Fibroblast of pulmonary artery (primary cell): ENCODE measurements at regions not wholly inside any gene's neighbourhood (a gene's known extent, or its start where the extent isn't known, plus 50 kb on each side); places are given as distances from the start of the nearest gene placed in this dataset.
"Not testable (repeated sequence)": the region's sequence is repeated elsewhere in the genome, so short reads cannot be mapped to it uniquely, and the experiment has no call there.

Experiments used
- DNase-seq: peaks from one replicate; pipeline ENCODE4 v3.0.0-alpha.2; 2010; ENCODE audit warnings: low read depth
- H3K4me3 ChIP-seq: replicated peaks from 2 replicates; pipeline ENCODE4 v1.5.1; 2011; ENCODE audit warnings: low read depth, mild to moderate bottlenecking, control low read depth, low read length, moderate library complexity
- TF ChIP-seq, protein P1 (sequence below): IDR thresholded peaks from 2 replicates; pipeline ENCODE4 v1.5.1; 2011; ENCODE audit warnings: mild to moderate bottlenecking, control low read depth, low read length, inconsistent platforms; ENCODE audit errors: missing control alignments

DNA sequence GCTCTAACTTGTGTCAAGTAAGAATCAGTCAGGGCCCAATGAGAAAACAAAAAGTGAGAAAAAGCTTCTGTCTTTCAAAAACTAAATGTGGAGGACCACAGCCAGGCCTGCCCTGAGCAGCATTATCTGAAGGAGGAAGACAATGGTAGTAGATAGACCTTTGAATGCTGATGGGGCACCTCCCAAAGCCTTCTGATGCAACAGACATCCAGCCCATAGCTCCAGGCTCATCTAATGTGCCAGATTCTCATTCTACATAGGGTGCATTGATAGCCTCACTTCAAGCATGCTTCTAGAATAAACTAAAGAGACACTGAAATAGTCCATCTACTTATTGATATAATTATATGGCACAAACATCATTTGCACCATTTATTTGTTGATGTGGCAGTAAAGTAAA lies 351.6 kb downstream of the HHIPL2 start:
- TF ChIP-seq, protein P1, sequence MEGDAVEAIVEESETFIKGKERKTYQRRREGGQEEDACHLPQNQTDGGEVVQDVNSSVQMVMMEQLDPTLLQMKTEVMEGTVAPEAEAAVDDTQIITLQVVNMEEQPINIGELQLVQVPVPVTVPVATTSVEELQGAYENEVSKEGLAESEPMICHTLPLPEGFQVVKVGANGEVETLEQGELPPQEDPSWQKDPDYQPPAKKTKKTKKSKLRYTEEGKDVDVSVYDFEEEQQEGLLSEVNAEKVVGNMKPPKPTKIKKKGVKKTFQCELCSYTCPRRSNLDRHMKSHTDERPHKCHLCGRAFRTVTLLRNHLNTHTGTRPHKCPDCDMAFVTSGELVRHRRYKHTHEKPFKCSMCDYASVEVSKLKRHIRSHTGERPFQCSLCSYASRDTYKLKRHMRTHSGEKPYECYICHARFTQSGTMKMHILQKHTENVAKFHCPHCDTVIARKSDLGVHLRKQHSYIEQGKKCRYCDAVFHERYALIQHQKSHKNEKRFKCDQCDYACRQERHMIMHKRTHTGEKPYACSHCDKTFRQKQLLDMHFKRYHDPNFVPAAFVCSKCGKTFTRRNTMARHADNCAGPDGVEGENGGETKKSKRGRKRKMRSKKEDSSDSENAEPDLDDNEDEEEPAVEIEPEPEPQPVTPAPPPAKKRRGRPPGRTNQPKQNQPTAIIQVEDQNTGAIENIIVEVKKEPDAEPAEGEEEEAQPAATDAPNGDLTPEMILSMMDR = no peak
- no peak overlapping the region for H3K4me3 ChIP-seq
- DNase-seq = no peak

DNA sequence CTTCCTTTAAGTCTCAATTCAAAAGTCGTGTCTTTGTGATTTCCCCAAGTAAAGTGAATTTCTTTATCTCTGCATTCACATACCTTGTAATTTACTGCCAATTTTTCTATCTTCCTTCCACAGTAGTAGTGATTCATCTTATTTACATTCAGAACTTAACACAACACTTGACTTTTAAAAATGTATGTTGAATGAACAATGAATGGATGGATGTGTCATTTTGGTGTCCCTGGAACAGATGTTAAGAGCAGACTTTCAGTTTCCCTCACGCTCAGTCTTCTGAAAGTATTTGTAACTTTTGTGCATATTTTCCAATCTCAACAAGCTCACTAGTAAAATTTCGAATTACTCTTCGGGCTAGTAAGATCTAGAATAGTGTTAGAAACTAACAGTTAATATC lies 352.0 kb downstream of the HHIPL2 start:
- H3K4me3 ChIP-seq = no peak overlapping the region
- no peak for DNase-seq
- TF ChIP-seq, protein P1 = no peak

DNA sequence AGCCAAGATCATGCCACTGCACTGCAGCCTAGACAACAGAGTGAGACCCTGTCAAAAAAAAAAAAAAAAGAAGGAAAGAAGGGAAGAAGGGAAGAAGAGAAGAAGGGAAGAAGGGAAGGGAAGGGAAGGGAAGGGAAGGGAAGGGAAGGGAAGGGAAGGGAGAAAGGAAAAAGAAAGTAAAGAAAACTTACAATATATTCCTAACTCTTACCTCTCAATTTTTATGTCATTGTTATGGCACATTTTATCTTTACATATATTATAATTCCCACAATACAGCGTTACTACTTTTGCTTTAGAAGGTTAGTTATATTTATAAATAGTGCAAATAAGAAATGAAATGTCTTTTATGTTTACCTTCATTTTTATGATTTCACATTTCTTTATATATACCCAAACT lies 358.7 kb downstream of the HHIPL2 start:
- TF ChIP-seq, protein P1 = no peak
- no peak for DNase-seq
- no peak overlapping the region for H3K4me3 ChIP-seq

DNA sequence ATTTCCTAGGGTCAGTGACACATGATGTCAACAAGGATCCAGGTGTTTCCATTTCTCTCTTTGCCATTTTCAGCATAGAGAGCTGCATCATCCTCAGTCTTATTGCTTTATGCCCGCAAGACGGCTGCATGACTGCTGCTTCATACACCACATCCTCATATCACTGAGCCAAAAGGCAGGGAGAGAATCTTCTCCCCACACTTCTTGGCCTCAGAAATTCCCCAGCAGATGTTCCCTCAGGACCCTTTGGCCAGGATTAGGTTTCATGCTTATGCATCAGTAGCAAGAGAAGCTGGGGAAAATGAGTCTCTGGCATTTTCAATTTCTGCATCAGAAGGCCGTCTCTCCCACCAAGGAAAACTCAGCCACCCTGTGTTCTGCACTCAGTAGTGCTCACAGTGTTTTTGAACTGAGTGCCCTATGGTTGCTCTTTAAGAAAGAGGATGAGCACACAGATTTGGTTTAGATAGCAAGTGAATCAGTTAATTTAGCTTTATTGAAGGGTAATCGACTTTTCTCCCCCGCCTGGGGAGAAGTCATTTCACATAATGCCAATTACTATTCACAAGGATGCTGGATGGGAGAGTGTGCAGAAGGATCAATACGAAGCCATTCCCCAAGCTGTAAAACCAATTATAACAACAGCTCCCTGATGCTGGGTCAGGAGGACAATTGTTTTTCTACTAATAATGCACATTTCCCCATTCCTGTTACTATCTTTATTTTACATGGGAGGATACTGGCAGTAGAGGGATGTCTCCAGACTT lies 360.2 kb downstream of the HHIPL2 start:
- TF ChIP-seq, protein P1 = no peak
- H3K4me3 ChIP-seq = no peak overlapping the region
- no peak for DNase-seq

DNA sequence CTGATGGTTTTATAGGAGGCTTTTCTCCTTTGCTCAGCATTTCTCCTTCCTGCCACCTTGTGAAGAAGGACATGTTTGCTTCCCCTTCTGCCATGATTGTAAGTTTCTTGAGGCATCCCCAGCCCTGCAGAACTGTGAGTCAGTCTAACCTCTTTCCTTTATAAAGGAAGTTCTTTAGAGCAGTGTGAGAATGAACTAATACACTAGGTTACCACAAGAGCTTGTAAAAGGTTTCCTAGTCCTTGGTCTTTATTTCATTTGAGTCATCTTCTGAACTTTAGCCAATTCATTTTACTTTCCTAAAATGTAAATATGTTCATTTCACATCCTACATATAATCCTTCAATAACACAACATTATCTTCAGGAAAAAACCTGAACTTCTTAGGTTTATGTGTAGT lies 365.3 kb downstream of the HHIPL2 start:
- DNase-seq = no peak
- TF ChIP-seq, protein P1 = no peak
- H3K4me3 ChIP-seq = no peak overlapping the region

DNA sequence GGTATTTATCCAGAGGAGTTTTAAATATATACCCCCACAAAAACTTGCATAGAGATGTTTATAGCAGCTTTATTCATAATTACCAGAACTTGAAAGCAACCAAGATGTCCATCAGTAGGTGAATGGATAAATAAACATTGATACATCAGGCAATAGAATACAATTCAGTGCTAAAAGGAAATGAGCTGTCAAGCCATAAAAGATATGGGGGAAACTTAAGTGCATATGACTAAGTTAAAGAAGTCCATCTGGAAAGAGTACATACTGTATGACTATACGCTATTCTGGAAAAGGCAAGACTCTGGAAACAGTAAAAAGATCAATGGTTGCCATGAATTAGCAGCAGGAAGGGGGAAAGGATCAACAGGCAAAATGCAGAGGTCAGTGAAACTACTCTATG lies 366.7 kb downstream of the HHIPL2 start:
- TF ChIP-seq, protein P1 = no peak
- H3K4me3 ChIP-seq = no peak overlapping the region
- DNase-seq = no peak

DNA sequence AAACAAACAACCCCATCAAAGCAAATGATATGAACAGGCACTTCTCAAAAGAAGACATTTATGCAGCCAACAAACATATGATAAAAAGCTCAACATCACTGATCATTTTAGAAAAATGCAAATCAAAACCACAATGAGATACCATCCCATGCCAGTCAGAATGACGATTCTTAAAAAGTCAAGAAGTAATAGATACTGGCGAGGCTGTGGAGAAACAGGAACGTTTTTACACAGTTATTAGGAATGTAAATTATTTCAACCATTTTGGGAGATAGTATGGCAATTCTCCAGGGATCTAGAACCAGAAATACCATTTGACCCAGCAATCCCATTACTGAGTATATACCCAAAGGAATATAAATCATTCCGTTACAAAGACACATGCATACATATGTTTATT lies 370.4 kb downstream of the HHIPL2 start:
- DNase-seq = peak; percentile 11
- H3K4me3 ChIP-seq = not testable (repeated sequence)
